GM21528 (cell line): ENCODE measurements at regions not wholly inside any gene's neighbourhood (a gene's known extent, or its start where the extent isn't known, plus 50 kb on each side); places are given as distances from the start of the nearest gene placed in this dataset.

ENCODE experiments used
- ATAC-seq: cut with Tn5 transposase; IDR thresholded peaks from one replicate; pipeline ENCODE4 v1.9.1; 2021; ENCODE audit warnings: mild to moderate bottlenecking, moderate library complexity; ENCODE audit not compliant: unreplicated experiment, low FRiP score

GRCh38 chr2:12587228-12587627 lies 129.5 kb upstream of the TRIB2 start:
- no peak for ATAC-seq

GRCh38 chr2:12587729-12588522 lies 128.8 kb upstream of the TRIB2 start:
- peak; percentile 96 for ATAC-seq

- no peak for ATAC-seq
Observed at GRCh38 chr2:12588986-12589385, 127.8 kb upstream of the TRIB2 start.

GRCh38 chr2:12589802-12590320 lies 126.9 kb upstream of the TRIB2 start:
- ATAC-seq: no peak

GRCh38 chr2:12592296-12592695 lies 124.4 kb upstream of the TRIB2 start:
- ATAC-seq: no peak

- ATAC-seq: no peak
Observed at GRCh38 chr2:12594590-12594989, 122.1 kb upstream of the TRIB2 start.

- ATAC-seq: no peak
Observed at GRCh38 chr2:12596771-12597170, 120.0 kb upstream of the TRIB2 start.

- ATAC-seq: no peak
Observed at GRCh38 chr2:12597610-12598009, 119.1 kb upstream of the TRIB2 start.

- ATAC-seq: no peak
Observed at GRCh38 chr2:12602661-12603060, 114.1 kb upstream of the TRIB2 start.

- ATAC-seq: no peak
Observed at GRCh38 chr2:12603781-12604295, 112.9 kb upstream of the TRIB2 start.

GRCh38 chr2:12604341-12604740 lies 112.4 kb upstream of the TRIB2 start:
- ATAC-seq: no peak

- no peak for ATAC-seq
Observed at GRCh38 chr2:12605366-12605765, 111.4 kb upstream of the TRIB2 start.

GRCh38 chr2:12605936-12606335 lies 110.8 kb upstream of the TRIB2 start:
- ATAC-seq: no peak

GRCh38 chr2:12606472-12607000 lies 110.2 kb upstream of the TRIB2 start:
- ATAC-seq: no peak

GRCh38 chr2:12607971-12608370 lies 108.8 kb upstream of the TRIB2 start:
- no peak for ATAC-seq

- no peak for ATAC-seq
Observed at GRCh38 chr2:12610314-12610713, 106.4 kb upstream of the TRIB2 start.

GRCh38 chr2:12612168-12612567 lies 104.6 kb upstream of the TRIB2 start:
- no peak for ATAC-seq

- no peak for ATAC-seq
Observed at GRCh38 chr2:12612671-12613070, 104.1 kb upstream of the TRIB2 start.

- ATAC-seq: no peak
Observed at GRCh38 chr2:12613137-12613835, 103.5 kb upstream of the TRIB2 start.

- ATAC-seq: no peak
Observed at GRCh38 chr2:12615509-12615908, 101.2 kb upstream of the TRIB2 start.

GRCh38 chr2:12616456-12617156 lies 100.1 kb upstream of the TRIB2 start:
- no peak for ATAC-seq
